Thoracic aorta (tissue), 2 donors: ENCODE measurements at regions not wholly inside any gene's neighbourhood (a gene's known extent, or its start where the extent isn't known, plus 50 kb on each side); places are given as distances from the start of the nearest gene placed in this dataset.

ENCODE experiments used
- ATAC-seq: fragments of 150-250 bp; one replicate; pipeline ENCODE4 v1.8.0; 2017; ENCODE audit warnings: low read depth; ENCODE audit not compliant: insufficient number of reproducible peaks, low FRiP score
- DNase-seq: peaks from one replicate; pipeline ENCODE4 v3.0.0-alpha.2; 2020; ENCODE audit warnings: low spot score
- H3K27ac ChIP-seq, 2 donors: fragments of 200-600 bp; sonication (generic); 1 replicate in 1 of 2; 2 replicates in 1 of 2; pipeline ENCODE4 v1.5.1; 2016; ENCODE audit warnings: mild to moderate bottlenecking in 2 of 2, moderate library complexity in 2 of 2
- H3K27me3 ChIP-seq: fragments of 200-600 bp; sonication (generic); replicated peaks from 2 replicates; pipeline ENCODE4 v1.6.0; 2016; ENCODE audit warnings: mild to moderate bottlenecking; ENCODE audit not compliant: insufficient read depth
- H3K36me3 ChIP-seq: fragments of 200-600 bp; sonication (generic); one replicate; pipeline ENCODE4 v1.5.1; 2016
- H3K4me1 ChIP-seq, 2 donors: fragments of 200-600 bp; sonication (generic); 1 replicate in 1 of 2; 2 replicates in 1 of 2; pipeline versions ENCODE4 v1.5.1 to v1.6.0; 2016; ENCODE audit warnings: low read depth in 2 of 2, mild to moderate bottlenecking in 1 of 2; ENCODE audit not compliant: control insufficient read depth in 1 of 2
- H3K4me3 ChIP-seq: fragments of 200-600 bp; sonication (generic); 2 replicates; pipeline ENCODE4 v1.5.1; 2016; ENCODE audit warnings: mild to moderate bottlenecking
- H3K9me3 ChIP-seq: fragments of 200-600 bp; sonication (generic); 2 replicates; pipeline ENCODE4 v1.5.1; 2016
- CTCF ChIP-seq: fragments of 200-600 bp; sonication (generic); IDR thresholded peaks from one replicate; pipeline ENCODE4 v1.5.1; 2019; ENCODE audit warnings: antibody characterized with exemption

- Histone ChIP-seq H3K4me1 (no peaks in the 10 kb centered on the region), H3K9me3 (no peaks in the 10 kb centered on the region), H3K27me3 (no peaks in the 10 kb centered on the region), H3K4me3 (no peak overlapping the region), H3K36me3 (no peaks in the 10 kb centered on the region), H3K27ac (no peak overlapping the region)
- no peak for DNase-seq
- ATAC-seq = no peak
- TF ChIP-seq CTCF = no peak
Measured at GRCh38 chrX:110866421-110866820, 70.8 kb upstream of the CHRDL1 start.

DNA sequence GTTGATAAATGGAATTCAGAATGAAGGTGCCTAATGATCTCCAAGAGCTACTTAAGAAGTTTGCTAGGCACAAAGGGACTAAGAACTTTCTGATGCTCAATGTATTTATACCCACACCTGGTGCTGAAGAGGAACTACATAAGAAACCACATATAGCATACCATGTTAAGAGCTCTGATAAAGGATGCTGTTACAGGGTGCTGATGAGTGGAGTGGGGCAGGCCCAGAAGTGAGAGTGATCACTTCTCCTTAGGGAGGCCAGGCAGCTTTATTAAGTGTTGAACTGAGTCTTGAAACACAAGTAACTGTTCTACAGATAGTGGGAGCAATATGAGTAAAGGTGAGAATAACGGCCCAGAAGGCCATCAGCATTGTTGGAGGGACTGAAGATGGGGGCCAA lies 68.3 kb upstream of the CHRDL1 start:
- no peak overlapping the region for H3K4me3 ChIP-seq
- H3K27ac ChIP-seq = no peak overlapping the region
- ATAC-seq (no peak), DNase-seq (no peak)
- H3K27me3 ChIP-seq = no peaks in the 10 kb centered on the region
- no peak for TF ChIP-seq CTCF
- H3K4me1 ChIP-seq = no peaks in the 10 kb centered on the region
- H3K9me3 ChIP-seq = no peaks in the 10 kb centered on the region
- H3K36me3 ChIP-seq = no peaks in the 10 kb centered on the region

DNA sequence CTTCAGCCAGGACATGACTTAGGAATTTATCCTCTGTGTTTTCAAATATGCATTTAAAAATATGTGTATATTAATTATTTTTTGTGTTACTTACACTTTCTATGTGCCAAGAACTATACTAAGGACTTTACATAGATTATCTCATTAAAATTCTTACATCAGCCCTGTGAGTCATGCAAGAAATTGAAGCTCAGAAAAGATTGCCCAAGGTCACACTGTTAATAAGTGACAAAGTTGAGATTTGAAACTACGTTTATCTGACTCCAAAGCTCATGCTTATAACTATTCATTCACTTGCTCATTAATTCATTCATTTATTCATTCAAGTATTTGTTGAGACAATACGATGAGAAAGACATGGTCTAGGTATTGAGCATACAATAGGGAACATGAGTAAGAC lies 62.9 kb upstream of the CHRDL1 start:
- H3K36me3 ChIP-seq = no peaks in the 10 kb centered on the region
- DNase-seq (no peak), ATAC-seq (no peak)
- no peaks in the 10 kb centered on the region for H3K9me3 ChIP-seq
- no peak overlapping the region for H3K27ac ChIP-seq
- no peaks in the 10 kb centered on the region for H3K4me1 ChIP-seq
- no peak for TF ChIP-seq CTCF
- H3K27me3 ChIP-seq = no peaks in the 10 kb centered on the region
- no peak overlapping the region for H3K4me3 ChIP-seq

DNA sequence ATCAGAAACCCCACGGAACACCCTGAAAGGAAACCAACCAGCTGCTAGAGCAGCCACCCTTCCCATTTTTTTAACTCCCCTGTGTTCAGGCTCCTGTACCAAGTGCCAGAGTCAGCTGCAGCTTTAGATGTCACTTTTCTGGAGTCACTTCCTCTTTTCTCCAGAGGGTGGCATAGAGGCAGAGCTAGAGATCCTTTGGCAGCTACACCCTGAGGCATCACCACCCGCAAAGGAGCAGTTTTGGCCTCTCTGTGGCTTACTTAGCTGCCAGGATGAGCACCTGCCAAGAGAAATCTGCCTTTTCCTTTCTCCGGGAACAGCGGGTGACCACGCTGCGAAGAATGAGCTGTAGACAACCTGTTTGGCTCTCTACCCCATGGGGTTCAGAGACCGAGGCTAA lies 58.0 kb upstream of the CHRDL1 start:
- Histone ChIP-seq H3K27me3 (no peaks in the 10 kb centered on the region), H3K4me3 (no peak overlapping the region), H3K27ac (no peak overlapping the region), H3K4me1 (no peaks in the 10 kb centered on the region), H3K36me3 (no peaks in the 10 kb centered on the region), H3K9me3 (no peaks in the 10 kb centered on the region)
- peak; percentile 14 for TF ChIP-seq CTCF
- DNase-seq (no peak), ATAC-seq (no peak)

DNA sequence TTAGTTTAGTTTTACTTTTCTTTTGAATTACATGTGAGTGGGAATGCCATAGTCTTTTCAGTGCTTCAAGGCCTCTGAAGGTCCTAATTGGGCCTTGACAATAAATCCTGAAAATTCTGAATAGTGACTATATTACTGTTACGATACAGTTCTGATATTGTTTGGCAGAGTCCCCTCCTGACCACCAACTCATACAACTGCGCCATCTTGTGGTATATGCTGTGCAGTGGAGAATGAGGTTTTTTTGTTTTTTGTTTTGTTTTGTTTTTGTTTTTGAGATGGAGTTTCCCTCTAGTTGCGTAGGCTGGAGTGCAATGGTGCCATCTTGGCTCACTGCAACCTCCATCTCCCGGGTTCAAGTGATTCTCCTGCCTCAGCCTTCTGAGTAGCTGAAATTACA lies 56.6 kb upstream of the CHRDL1 start:
- no peak for ATAC-seq
- H3K4me3 ChIP-seq = no peak overlapping the region
- no peaks in the 10 kb centered on the region for H3K4me1 ChIP-seq
- H3K27ac ChIP-seq = no peak overlapping the region
- no peak for DNase-seq
- TF ChIP-seq CTCF = no peak
- no peaks in the 10 kb centered on the region for H3K36me3 ChIP-seq
- no peaks in the 10 kb centered on the region for H3K27me3 ChIP-seq
- H3K9me3 ChIP-seq = no peaks in the 10 kb centered on the region
